Vagina (tissue), 2 donors: ENCODE measurements at regions not wholly inside any gene's neighbourhood (a gene's known extent, or its start where the extent isn't known, plus 50 kb on each side); places are given as distances from the start of the nearest gene placed in this dataset.

Source experiments
- POLR2A ChIP-seq, 2 donors: fragments of 450-650 bp; IDR thresholded peaks; one replicate each; pipeline ENCODE4 v1.6.1; 2017; ENCODE audit warnings: antibody characterized with exemption in 2 of 2, mild to moderate bottlenecking in 2 of 2, moderate library complexity in 2 of 2
- POLR2AphosphoS5 ChIP-seq, 2 donors: sonication (generic); formaldehyde crosslinking; IDR thresholded peaks; one replicate each; pipeline ENCODE4 v1.9.0; 2017; ENCODE audit warnings: antibody characterized with exemption in 2 of 2, mild to moderate bottlenecking in 2 of 2, low read depth in 1 of 2; ENCODE audit not compliant: insufficient read depth in 1 of 2
- TF ChIP-seq, protein P1 (sequence below), 3 experiments: fragments of 450-650 bp in 2 of 3; fragments of 200-600 bp in 1 of 3; sonication (generic) in 1 of 3; IDR thresholded peaks; one replicate each; pipeline ENCODE4 v1.5.1; 2017 to 2019; ENCODE audit warnings: antibody characterized with exemption in 3 of 3, mild to moderate bottlenecking in 2 of 3, moderate library complexity in 2 of 3

DNA sequence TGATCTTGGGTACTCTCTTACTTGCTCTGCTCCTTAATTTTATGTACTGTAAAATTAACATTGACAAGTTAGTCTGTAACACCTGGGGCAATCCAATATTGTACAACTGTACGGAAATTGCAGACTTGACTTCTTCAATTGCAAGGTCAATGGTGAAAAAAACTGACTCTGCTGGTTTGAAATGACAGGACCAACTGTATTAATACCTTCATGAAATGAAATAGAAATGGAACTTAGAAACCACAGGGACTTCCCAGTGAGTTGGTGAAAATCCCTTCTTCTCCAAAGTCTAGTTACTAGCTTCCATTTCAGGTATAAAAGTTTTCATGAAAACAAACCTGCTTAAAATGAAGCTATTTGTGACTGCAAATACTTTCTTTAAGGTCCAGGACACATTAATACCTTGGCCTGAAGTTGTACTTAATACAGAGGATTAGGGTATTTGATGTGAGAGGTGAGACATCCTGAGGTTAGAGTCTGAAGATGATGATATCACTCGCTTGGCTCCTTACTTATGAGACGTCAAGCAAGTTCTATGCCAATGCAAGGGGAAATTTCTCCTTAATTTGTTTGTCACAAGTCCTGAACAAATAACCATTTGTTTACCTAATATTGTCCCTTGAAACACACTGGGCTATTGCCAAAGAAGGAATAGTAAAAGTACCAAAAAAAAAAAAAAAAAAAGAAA is 226.2 kb upstream of the TP63 start:
- TF ChIP-seq, protein P1, sequence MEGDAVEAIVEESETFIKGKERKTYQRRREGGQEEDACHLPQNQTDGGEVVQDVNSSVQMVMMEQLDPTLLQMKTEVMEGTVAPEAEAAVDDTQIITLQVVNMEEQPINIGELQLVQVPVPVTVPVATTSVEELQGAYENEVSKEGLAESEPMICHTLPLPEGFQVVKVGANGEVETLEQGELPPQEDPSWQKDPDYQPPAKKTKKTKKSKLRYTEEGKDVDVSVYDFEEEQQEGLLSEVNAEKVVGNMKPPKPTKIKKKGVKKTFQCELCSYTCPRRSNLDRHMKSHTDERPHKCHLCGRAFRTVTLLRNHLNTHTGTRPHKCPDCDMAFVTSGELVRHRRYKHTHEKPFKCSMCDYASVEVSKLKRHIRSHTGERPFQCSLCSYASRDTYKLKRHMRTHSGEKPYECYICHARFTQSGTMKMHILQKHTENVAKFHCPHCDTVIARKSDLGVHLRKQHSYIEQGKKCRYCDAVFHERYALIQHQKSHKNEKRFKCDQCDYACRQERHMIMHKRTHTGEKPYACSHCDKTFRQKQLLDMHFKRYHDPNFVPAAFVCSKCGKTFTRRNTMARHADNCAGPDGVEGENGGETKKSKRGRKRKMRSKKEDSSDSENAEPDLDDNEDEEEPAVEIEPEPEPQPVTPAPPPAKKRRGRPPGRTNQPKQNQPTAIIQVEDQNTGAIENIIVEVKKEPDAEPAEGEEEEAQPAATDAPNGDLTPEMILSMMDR (IDR thresholded peaks at IDR 0.05), result no peak
- TF ChIP-seq POLR2A (IDR thresholded peaks at IDR 0.05), result no peak
- no peak for TF ChIP-seq POLR2AphosphoS5 (IDR thresholded peaks at IDR 0.05; ENCODE audit: insufficient read depth in 1 of 2, low read depth in 1 of 2)
